A549 (cell line): ENCODE measurements at regions not wholly inside any gene's neighbourhood (a gene's known extent, or its start where the extent isn't known, plus 50 kb on each side); places are given as distances from the start of the nearest gene placed in this dataset.

Experiments
- ESRRA ChIP-seq: fragments of 150-350 bp; IDR thresholded peaks from 2 replicates; pipeline ENCODE4 v1.6.1; 2014; ENCODE audit warnings: mild to moderate bottlenecking, low read length, borderline replicate concordance
- PHF8 ChIP-seq: fragments of 200-600 bp; sonication (generic); IDR thresholded peaks from 2 replicates; pipeline ENCODE4 v1.6.1; 2016; ENCODE audit warnings: low read depth, mild to moderate bottlenecking, antibody characterized with exemption, moderate library complexity, borderline replicate concordance
- POLR2A ChIP-seq: IDR thresholded peaks from 2 replicates; pipeline ENCODE4 v1.6.1; 2012; ENCODE audit warnings: mild to moderate bottlenecking, low read length
- SMC3 ChIP-seq: fragments of >200 bp; sonication (Bioruptor Twin); formaldehyde crosslinking; IDR thresholded peaks from 3 replicates; pipeline ENCODE4 v1.6.1; 2018; ENCODE audit warnings: inconsistent platforms
- ZFP36 ChIP-seq: fragments of 450-650 bp; IDR thresholded peaks from 2 replicates; pipeline ENCODE4 v1.6.1; 2014; ENCODE audit warnings: borderline replicate concordance; ENCODE audit not compliant: partially characterized antibody
- ZNF302 ChIP-seq: fragments of 250-450 bp; sonication (Bioruptor Pico); IDR thresholded peaks from 2 replicates; pipeline ENCODE4 v1.9.0; 2021; ENCODE audit warnings: inconsistent platforms, mild to moderate bottlenecking, moderate library complexity
- TF ChIP-seq, protein P1 (sequence below): fragments of >200 bp; sonication (Bioruptor Twin); formaldehyde crosslinking; IDR thresholded peaks from 3 replicates; pipeline ENCODE4 v1.5.1; 2016
- TF ChIP-seq, protein P2 (sequence below): fragments of 150-350 bp; IDR thresholded peaks from 2 replicates; pipeline ENCODE4 v1.6.1; 2014; ENCODE audit warnings: low read depth, mild to moderate bottlenecking, low read length

DNA sequence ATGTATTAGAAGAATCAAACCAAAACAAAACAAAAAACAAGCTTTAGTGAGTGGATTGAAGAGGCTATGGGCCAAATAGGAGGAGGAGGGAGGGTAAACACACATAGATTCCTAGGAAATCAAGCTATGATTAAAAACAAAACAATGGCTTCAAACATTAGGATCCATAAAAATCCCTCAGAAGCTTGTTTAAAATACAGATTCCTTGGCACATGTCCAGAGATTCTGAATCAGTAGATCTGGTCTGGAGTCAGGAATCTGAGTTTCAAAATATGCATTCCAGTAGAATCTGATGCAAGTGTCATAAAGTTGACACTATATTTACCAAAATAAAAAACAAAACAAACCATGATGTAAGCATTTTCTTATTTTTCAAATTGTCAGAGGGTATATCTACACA lies 692.8 kb upstream of the SGCG start:
- TF ChIP-seq ZFP36 (no peak), PHF8 (no peak), POLR2A (no peak), ZNF302 (CRISPR knock-in tag) (no peak), ESRRA (no peak), SMC3 (no peak)
- TF ChIP-seq, protein P1, sequence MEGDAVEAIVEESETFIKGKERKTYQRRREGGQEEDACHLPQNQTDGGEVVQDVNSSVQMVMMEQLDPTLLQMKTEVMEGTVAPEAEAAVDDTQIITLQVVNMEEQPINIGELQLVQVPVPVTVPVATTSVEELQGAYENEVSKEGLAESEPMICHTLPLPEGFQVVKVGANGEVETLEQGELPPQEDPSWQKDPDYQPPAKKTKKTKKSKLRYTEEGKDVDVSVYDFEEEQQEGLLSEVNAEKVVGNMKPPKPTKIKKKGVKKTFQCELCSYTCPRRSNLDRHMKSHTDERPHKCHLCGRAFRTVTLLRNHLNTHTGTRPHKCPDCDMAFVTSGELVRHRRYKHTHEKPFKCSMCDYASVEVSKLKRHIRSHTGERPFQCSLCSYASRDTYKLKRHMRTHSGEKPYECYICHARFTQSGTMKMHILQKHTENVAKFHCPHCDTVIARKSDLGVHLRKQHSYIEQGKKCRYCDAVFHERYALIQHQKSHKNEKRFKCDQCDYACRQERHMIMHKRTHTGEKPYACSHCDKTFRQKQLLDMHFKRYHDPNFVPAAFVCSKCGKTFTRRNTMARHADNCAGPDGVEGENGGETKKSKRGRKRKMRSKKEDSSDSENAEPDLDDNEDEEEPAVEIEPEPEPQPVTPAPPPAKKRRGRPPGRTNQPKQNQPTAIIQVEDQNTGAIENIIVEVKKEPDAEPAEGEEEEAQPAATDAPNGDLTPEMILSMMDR = no peak
- TF ChIP-seq, protein P2, sequence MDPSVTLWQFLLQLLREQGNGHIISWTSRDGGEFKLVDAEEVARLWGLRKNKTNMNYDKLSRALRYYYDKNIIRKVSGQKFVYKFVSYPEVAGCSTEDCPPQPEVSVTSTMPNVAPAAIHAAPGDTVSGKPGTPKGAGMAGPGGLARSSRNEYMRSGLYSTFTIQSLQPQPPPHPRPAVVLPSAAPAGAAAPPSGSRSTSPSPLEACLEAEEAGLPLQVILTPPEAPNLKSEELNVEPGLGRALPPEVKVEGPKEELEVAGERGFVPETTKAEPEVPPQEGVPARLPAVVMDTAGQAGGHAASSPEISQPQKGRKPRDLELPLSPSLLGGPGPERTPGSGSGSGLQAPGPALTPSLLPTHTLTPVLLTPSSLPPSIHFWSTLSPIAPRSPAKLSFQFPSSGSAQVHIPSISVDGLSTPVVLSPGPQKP = no peak
